ENCODE measurements at regions not wholly inside any gene's neighbourhood (a gene's known extent, or its start where the extent isn't known, plus 50 kb on each side); places are given as distances from the start of the nearest gene placed in this dataset.

DNA sequence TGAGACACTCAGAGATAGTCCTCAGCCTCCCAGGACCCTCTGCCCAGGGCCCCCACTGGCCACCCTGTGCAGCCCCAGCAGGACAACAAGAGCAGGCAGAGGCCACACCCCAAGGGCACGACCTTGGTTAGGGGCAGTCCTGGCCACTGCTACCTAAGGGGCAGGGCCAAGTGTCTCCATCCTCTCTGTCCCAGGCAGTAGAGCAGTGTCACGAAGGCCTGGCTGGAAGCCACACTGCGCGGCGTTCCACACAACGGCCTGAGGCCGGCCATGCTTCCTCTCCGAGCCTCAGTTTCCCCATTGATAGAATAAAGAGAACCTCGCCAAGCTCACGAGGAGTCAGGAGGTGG is 1074.3 kb downstream of the BRD1 start:
- no peak overlapping the region for H3K4me3 ChIP-seq
- no peak overlapping the region for H3K27ac ChIP-seq
- no peaks in the 10 kb centered on the region for H3K27me3 ChIP-seq
- H3K36me3 ChIP-seq: peaks cover 0 to 31% (median 0%) of the 10 kb centered on the region in 3 donors
- DNase-seq (ENCODE audit: low spot score in 2 of 2): no peak
- WGBS, 2 donors: 88% methylated on average over 9 of the region's 10 CpGs; no CpG with 5 or more reads in 1 of the 2 donors
- TF ChIP-seq POLR2A (IDR thresholded peaks at IDR 0.05) (no peak), EP300 (IDR thresholded peaks at IDR 0.05) (no peak)
- TF ChIP-seq, protein P1, sequence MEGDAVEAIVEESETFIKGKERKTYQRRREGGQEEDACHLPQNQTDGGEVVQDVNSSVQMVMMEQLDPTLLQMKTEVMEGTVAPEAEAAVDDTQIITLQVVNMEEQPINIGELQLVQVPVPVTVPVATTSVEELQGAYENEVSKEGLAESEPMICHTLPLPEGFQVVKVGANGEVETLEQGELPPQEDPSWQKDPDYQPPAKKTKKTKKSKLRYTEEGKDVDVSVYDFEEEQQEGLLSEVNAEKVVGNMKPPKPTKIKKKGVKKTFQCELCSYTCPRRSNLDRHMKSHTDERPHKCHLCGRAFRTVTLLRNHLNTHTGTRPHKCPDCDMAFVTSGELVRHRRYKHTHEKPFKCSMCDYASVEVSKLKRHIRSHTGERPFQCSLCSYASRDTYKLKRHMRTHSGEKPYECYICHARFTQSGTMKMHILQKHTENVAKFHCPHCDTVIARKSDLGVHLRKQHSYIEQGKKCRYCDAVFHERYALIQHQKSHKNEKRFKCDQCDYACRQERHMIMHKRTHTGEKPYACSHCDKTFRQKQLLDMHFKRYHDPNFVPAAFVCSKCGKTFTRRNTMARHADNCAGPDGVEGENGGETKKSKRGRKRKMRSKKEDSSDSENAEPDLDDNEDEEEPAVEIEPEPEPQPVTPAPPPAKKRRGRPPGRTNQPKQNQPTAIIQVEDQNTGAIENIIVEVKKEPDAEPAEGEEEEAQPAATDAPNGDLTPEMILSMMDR (IDR thresholded peaks at IDR 0.05): no peak
- no peaks in the 10 kb centered on the region for H3K9me3 ChIP-seq
- no peaks in the 10 kb centered on the region for H3K4me1 ChIP-seq

DNA sequence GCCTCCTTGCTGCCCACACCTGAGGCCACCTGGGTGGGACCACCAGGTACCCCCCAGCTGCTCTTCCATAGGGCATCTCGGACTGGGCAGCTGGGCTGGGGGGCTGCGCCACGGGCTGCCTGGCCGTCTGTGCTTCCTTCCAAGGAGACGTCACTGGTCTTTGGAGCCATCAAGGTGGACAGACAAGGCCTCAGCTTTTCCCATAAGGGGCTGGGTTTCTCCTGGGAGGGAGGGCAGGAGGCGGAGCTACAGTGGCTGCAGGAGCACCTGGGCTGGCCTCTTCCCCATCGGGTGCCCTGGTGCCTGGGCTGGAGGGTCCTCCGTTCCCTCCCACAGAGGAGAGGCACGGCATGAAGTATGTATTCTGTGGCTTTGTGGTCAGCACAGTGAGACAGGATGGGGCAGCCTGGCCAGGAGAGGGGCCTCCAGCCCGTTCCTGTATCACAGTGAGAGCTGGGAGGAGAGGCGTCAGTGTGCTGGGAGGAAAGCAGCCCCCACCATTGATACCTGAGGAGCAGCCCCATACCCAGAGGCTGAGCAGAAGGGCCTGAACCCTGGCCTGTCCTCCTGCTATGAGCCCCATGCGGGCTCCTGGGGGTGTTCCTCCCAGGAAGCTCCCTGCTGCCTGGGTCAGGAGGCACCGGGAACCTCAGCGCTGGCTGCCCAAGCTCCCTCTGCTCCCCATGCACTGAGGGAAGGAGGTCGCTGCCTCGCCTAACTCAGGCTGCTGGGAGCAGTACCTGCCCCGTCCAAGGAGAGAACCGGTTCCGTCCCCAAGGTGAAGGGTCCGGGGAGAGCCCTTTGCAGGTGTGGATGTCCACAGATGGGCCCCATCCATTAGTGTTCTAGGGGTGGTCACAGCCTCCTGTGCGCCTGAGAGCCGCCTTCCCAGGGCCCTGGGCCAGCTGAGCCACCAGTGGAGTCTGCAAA is 1075.0 kb downstream of the BRD1 start:
- no peak for DNase-seq (ENCODE audit: low spot score in 2 of 2)
- TF ChIP-seq EP300 (IDR thresholded peaks at IDR 0.05): no peak
- TF ChIP-seq POLR2A (IDR thresholded peaks at IDR 0.05): no peak
- TF ChIP-seq, protein P1 (IDR thresholded peaks at IDR 0.05): no peak
- WGBS, 2 donors: 76 to 78% methylated on average over 16 to 18 of the region's 22 CpGs

DNA sequence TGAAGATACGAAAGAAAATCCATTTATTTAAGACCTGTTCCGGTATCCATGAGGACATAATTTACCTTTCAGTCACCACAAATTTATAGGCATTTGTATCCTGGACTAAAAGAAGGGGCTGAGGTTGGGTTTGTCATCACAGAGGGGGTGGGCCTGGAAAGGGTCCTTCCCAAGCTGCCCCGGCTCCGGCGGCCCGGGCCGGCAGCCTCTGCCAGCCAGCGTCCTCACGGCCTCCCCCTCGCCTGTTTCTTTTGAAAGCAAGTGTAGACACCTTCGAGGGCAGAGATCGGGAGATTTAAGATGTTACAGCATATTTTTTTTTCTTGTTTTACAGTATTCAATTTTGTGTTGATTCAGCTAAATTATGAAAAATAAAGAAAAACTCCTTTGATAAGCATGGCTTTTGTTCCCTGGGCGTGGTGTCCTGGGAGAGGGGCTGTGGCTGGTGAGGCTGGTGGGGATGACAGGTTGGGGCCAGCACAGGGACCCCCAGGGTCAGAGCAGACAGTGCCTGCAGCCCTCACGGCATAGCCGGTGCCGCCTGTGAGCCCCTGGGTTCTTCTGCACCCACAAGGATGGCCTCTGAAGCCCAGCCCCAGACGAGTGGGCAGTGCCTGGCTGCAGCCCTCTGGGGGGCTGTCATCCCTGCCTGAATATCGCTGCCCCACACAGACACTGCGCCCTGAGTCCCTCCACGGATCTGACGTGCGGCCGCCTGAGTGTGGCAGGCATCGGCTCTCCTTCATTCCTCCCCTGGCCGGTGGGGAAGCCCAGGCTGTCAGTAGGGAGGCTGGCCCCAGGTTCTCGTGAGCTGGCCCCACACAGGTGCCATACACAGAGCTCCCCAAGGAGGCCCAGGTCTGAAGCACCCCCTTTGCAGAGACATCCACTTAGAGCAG is 1075.9 kb downstream of the BRD1 start:
- no peak for TF ChIP-seq POLR2A (IDR thresholded peaks at IDR 0.05)
- TF ChIP-seq EP300 (IDR thresholded peaks at IDR 0.05): no peak
- TF ChIP-seq, protein P1 (IDR thresholded peaks at IDR 0.05): no peak
- no peak overlapping the region for H3K4me3 ChIP-seq
- DNase-seq (ENCODE audit: low spot score in 2 of 2): no peak
- peaks cover 0 to 31% (median 0%) of the 10 kb centered on the region in 3 donors for H3K36me3 ChIP-seq
- no peaks in the 10 kb centered on the region for H3K4me1 ChIP-seq
- WGBS, 2 donors: 83 to 84% methylated on average over 13 to 26 of the region's 26 CpGs
- H3K27ac ChIP-seq: no peak overlapping the region
- H3K27me3 ChIP-seq: no peaks in the 10 kb centered on the region
- no peaks in the 10 kb centered on the region for H3K9me3 ChIP-seq

More for the DNA sequence above, 1075.0 kb downstream of the BRD1 start:
- Histone ChIP-seq H3K9me3 (no peaks in the 10 kb centered on the region), H3K27ac (no peak overlapping the region), H3K4me3 (no peak overlapping the region), H3K4me1 (no peaks in the 10 kb centered on the region), H3K27me3 (no peaks in the 10 kb centered on the region), H3K36me3 (peaks cover 0 to 31% (median 0%) of the 10 kb centered on the region in 3 donors)

DNA sequence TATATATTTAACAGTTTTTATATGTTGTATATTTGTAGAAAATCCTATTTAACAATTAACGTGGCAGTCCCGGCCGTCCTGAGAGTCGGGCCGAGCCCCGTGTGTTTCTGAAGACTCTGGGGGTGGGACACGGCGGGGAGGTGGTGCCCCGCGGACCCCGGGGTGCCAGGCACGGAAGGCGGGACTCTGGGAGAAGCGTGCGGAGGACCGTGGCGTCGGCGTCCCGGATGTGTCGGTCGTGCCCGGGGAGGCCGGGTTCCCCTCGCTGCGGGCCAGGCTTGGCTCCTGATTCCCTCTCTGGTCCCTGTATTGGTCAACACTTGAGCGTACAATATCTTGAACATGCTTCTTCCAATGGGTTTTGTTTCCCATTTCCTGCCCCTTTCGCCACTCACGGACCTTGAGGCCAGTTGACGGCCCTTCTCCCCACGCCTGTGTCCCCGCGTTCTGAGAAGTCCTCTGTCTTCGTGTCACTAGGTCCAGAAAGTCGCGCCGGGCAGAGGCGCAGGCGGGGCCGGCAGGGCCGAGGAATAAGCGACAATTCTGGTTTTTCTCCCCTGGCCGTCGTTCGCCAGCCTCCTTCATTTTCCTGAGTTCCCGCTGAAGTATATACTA is 1076.7 kb downstream of the BRD1 start:
- TF ChIP-seq POLR2A (IDR thresholded peaks at IDR 0.05) (no peak), EP300 (IDR thresholded peaks at IDR 0.05) (no peak)
- TF ChIP-seq, protein P1 (IDR thresholded peaks at IDR 0.05): no peak
- WGBS, 2 donors: 94 to 95% methylated on average over 46 of the region's 46 CpGs
- Histone ChIP-seq H3K9me3 (no peaks in the 10 kb centered on the region), H3K27me3 (no peaks in the 10 kb centered on the region), H3K36me3 (peaks cover 0 to 31% (median 0%) of the 10 kb centered on the region in 3 donors), H3K27ac (no peak overlapping the region), H3K4me1 (peaks cover 0 to 4% (median 2%) of the 10 kb centered on the region in 4 donors), H3K4me3 (no peak overlapping the region)
- no peak for DNase-seq (ENCODE audit: low spot score in 2 of 2)

Measured in tibial nerve (tissue), 4 donors.